Ishikawa (cell line): ENCODE measurements at regions not wholly inside any gene's neighbourhood (a gene's known extent, or its start where the extent isn't known, plus 50 kb on each side); places are given as distances from the start of the nearest gene placed in this dataset.

Experiments
- EP300 ChIP-seq: IDR thresholded peaks from 2 replicates; pipeline ENCODE4 v1.6.1; 2012; ENCODE audit warnings: borderline replicate concordance
- MAX ChIP-seq: IDR thresholded peaks from 2 replicates; pipeline ENCODE4 v1.6.1; 2012
- TAF1 ChIP-seq: IDR thresholded peaks from 2 replicates; pipeline ENCODE4 v1.6.1; 2012; ENCODE audit warnings: low read depth, mild to moderate bottlenecking
- TCF12 ChIP-seq: IDR thresholded peaks from 2 replicates; pipeline ENCODE4 v1.6.1; 2012; ENCODE audit warnings: low read depth

GRCh38 chr13:85661675-85662074, 137.5 kb downstream of the SLITRK6 start:
- TF ChIP-seq TCF12 (no peak), MAX (no peak), TAF1 (no peak), EP300 (no peak)
